GM21737 (cell line): ENCODE measurements at regions not wholly inside any gene's neighbourhood (a gene's known extent, or its start where the extent isn't known, plus 50 kb on each side); places are given as distances from the start of the nearest gene placed in this dataset.
"Not testable (repeated sequence)": the region's sequence is repeated elsewhere in the genome, so short reads cannot be mapped to it uniquely, and the experiment has no call there.

Source experiments
- ATAC-seq: cut with Tn5 transposase; IDR thresholded peaks from one replicate; pipeline ENCODE4 v1.9.1; 2021; ENCODE audit warnings: mild to moderate bottlenecking, moderate library complexity; ENCODE audit not compliant: unreplicated experiment

- no peak for ATAC-seq
These were observed 90.0 kb downstream of the ANXA2R start for GRCh38 chr5:42950116-42950455.

- peak; percentile 69 for ATAC-seq
These were observed 90.6 kb downstream of the ANXA2R start for GRCh38 chr5:42949348-42950115.

- ATAC-seq: no peak
These were observed 91.2 kb downstream of the ANXA2R start for GRCh38 chr5:42948961-42949347.

- no peak for ATAC-seq
These were observed 95.1 kb downstream of the ANXA2R start for GRCh38 chr5:42944989-42945388.

- no peak for ATAC-seq
These were observed 96.0 kb downstream of the ANXA2R start for GRCh38 chr5:42943931-42944631.

GRCh38 chr5:42940853-42941252, 99.3 kb downstream of the ANXA2R start:
- no peak for ATAC-seq

- ATAC-seq: not testable (repeated sequence)
These were observed 108.1 kb downstream of the ANXA2R start for GRCh38 chr5:42932011-42932410.

GRCh38 chr5:42931451-42931850, 108.7 kb downstream of the ANXA2R start:
- ATAC-seq: not testable (repeated sequence)

GRCh38 chr5:42930934-42931333, 109.2 kb downstream of the ANXA2R start:
- ATAC-seq: no peak

GRCh38 chr5:42929871-42930270, 110.2 kb downstream of the ANXA2R start:
- no peak for ATAC-seq

- peak; percentile 59 for ATAC-seq
These were observed 112.4 kb downstream of the ANXA2R start for GRCh38 chr5:42927730-42928129.

- no peak for ATAC-seq
These were observed 113.0 kb upstream of the SELENOP start for GRCh38 chr5:42924686-42925085.

- no peak for ATAC-seq
These were observed 112.5 kb upstream of the SELENOP start for GRCh38 chr5:42924226-42924625.

- ATAC-seq: no peak
These were observed 112.0 kb upstream of the SELENOP start for GRCh38 chr5:42923710-42924109.

- no peak for ATAC-seq
These were observed 107.9 kb upstream of the SELENOP start for GRCh38 chr5:42919600-42919999.

GRCh38 chr5:42915306-42915866, 103.7 kb upstream of the SELENOP start:
- no peak for ATAC-seq

GRCh38 chr5:42912184-42912798, 100.6 kb upstream of the SELENOP start:
- ATAC-seq: no peak

- ATAC-seq: peak; percentile 94
These were observed 97.1 kb upstream of the SELENOP start for GRCh38 chr5:42908509-42909488.

- ATAC-seq: no peak
These were observed 96.4 kb upstream of the SELENOP start for GRCh38 chr5:42908086-42908485.

- no peak for ATAC-seq
These were observed 94.1 kb upstream of the SELENOP start for GRCh38 chr5:42905827-42906226.

GRCh38 chr5:42900734-42901133, 89.0 kb upstream of the SELENOP start:
- ATAC-seq: no peak
